Activated CD4-positive, alpha-beta T cell treated with anti-CD3 and anti-CD28 coated beads for 4 hours (primary cell): ENCODE measurements at regions not wholly inside any gene's neighbourhood (a gene's known extent, or its start where the extent isn't known, plus 50 kb on each side); places are given as distances from the start of the nearest gene placed in this dataset.

Experiments used
- DNase-seq, 2 donors: peaks; one replicate each; pipeline ENCODE4 v3.0.0-alpha.2; 2020

GRCh38 chr4:128351502-128351901 lies 63.9 kb upstream of the PGRMC2 start:
- DNase-seq: no peak

GRCh38 chr4:128350449-128351045 lies 62.9 kb upstream of the PGRMC2 start:
- DNase-seq: no peak

DNA sequence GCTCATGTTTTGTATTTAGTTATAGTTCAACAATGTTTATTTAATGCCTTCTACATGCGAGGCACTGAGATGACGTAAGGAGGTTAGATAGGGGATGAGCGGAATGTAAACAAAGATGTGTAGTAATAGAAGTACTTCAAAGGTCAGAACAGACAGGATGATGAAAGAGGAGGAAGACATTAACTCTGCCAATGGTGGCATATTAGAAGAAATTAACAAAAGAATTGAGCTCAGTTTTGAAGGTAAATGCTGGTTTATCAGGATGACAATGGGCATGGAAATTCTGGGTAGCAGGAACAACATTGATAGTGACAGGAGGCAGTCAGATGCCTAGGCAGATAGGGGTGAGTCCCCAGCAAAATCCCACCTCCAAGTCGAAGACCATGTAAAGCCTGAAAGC lies 62.3 kb upstream of the PGRMC2 start:
- DNase-seq: no peak

GRCh38 chr4:128347930-128348660 lies 60.5 kb upstream of the PGRMC2 start:
- DNase-seq: no peak

GRCh38 chr4:128347175-128347868 lies 59.7 kb upstream of the PGRMC2 start:
- DNase-seq: no peak

DNA sequence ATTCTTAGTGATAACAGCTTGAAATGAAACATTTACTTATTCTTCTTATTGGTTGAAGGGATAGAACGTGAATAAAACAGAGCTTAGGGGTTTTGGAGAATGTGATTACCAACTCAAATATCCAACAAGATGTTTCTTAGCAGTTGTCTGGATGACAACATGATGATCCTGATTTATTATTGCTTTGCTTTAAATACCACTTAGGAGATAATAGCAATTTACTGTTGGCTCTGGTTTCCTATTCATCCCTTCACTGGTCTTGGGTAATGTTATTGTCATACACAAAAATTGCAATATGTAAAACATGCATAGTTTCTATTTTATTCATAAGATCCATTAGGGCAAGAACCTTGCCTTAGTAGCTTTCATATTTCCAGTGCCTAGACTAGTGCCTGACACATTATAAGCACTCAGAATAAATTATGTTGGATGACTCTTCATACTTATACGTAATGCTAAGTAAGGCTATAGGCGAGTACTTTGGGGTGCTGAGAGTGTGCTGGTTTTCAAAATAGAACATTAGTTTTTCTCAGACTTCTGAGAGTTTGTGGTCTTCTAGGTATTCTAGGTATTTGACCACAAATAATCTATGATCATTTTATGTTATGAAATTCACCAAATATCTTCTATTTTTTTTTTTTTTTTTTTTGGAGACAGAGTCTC lies 58.6 kb upstream of the PGRMC2 start:
- DNase-seq: no peak

DNA sequence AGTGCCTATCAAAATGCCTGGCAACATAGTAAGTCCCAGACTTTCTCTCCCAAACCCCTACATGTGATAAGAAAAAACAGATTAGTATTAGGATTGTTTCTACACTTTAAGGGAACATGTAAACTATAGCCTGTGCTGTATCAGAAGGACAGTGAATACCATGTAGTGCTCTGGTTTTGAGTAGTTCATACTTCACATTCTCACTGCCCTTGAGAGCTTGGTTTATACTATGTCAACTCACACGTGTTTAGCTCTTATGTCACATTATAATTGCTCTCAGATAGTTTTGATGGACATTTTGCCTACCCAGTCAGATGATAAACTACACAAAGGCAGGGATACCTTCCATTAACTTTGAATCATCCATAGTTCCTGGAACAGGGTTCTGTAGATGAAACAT lies 58.0 kb upstream of the PGRMC2 start:
- no peak for DNase-seq

- DNase-seq: no peak
Measured at GRCh38 chr4:128342762-128343161, 55.1 kb upstream of the PGRMC2 start.

- DNase-seq: no peak
Measured at GRCh38 chr4:128341634-128342033, 54.0 kb upstream of the PGRMC2 start.

GRCh38 chr4:128338634-128339355 lies 51.2 kb upstream of the PGRMC2 start:
- no peak for DNase-seq

- DNase-seq: no peak
Measured at GRCh38 chr4:128337863-128338262, 50.2 kb upstream of the PGRMC2 start.
